A549 (cell line): ENCODE measurements at regions not wholly inside any gene's neighbourhood (a gene's known extent, or its start where the extent isn't known, plus 50 kb on each side); places are given as distances from the start of the nearest gene placed in this dataset.

ENCODE experiments used
- ATAC-seq, 2 experiments: fragments of 200-7000 bp in 1 of 2; fragments of >200 bp in 1 of 2; cut with Nextera tagmentation in 1 of 2; cut with Tn5 transposase in 1 of 2; 3 replicates each; pipeline versions ENCODE4 v1.8.0 to v1.9.1; 2018 to 2020; ENCODE audit warnings: mild to moderate bottlenecking in 1 of 2, moderate library complexity in 1 of 2
- CTCF ChIA-PET: fragments of 300-600 bp; sonication (Branson Sonifier 250); formaldehyde crosslinking; extraction: SDS; loops from one replicate; lab custom pipeline; 2021; ENCODE audit warnings: antibody characterized with exemption, inconsistent platforms; lab: Yijun Ruan, JAX
- POLR2A ChIA-PET: fragments of 350-600 bp; formaldehyde crosslinking; extraction: SDS; loops from one replicate; lab custom pipeline; 2021; ENCODE audit warnings: antibody characterized with exemption, inconsistent platforms; lab: Yijun Ruan, JAX
- DNase-seq, 2 experiments: peaks; one replicate each; pipeline versions ENCODE4 v3.0.0 to v3.0.0-alpha.2; 2011 to 2016; ENCODE audit warnings: low read depth in 1 of 2, low spot score in 1 of 2
- FAIRE-seq: peaks from 2 replicates; lab custom pipeline; 2011; peaks lifted over from hg19 to GRCh38; lab: Jason Lieb, UNC
- H3K27ac ChIP-seq, 2 experiments: fragments of >200 bp; sonication (Bioruptor Twin); formaldehyde crosslinking; 3 replicates each; pipeline ENCODE4 v1.5.1; 2016 to 2017
- H3K4me1 ChIP-seq: fragments of >200 bp; sonication (Bioruptor Twin); formaldehyde crosslinking; 3 replicates; pipeline ENCODE4 v1.6.1; 2016
- H3K4me2 ChIP-seq: fragments of >200 bp; sonication (Bioruptor Twin); formaldehyde crosslinking; 3 replicates; pipeline ENCODE4 v1.6.1; 2016
- H3K4me3 ChIP-seq: fragments of >200 bp; sonication (Bioruptor Twin); formaldehyde crosslinking; 3 replicates; pipeline ENCODE4 v1.5.1; 2016
- H3K9me3 ChIP-seq: fragments of >200 bp; sonication (Bioruptor Twin); formaldehyde crosslinking; 3 replicates; pipeline ENCODE4 v1.6.1; 2016
- CBX8 ChIP-seq: fragments of 200-600 bp; sonication (generic); IDR thresholded peaks from 2 replicates; pipeline ENCODE4 v1.6.1; 2016
- CHD4 ChIP-seq: fragments of 200-600 bp; sonication (generic); IDR thresholded peaks from 2 replicates; pipeline ENCODE4 v1.6.1; 2016; ENCODE audit warnings: antibody characterized with exemption, mild to moderate bottlenecking, borderline replicate concordance
- EHF ChIP-seq: fragments of 250-450 bp; sonication (Bioruptor Pico); IDR thresholded peaks from 2 replicates; pipeline ENCODE4 v1.5.0; 2020; ENCODE audit warnings: mild to moderate bottlenecking
- FOSL2 ChIP-seq, 2 experiments: fragments of 450-650 bp in 1 of 2; fragments of >200 bp in 1 of 2; sonication (Bioruptor Twin) in 1 of 2; formaldehyde crosslinking; IDR thresholded peaks; 2 replicates each; pipeline versions ENCODE4 v1.5.0 to v1.6.1; 2016 to 2020; ENCODE audit warnings: mild to moderate bottlenecking in 1 of 2, moderate library complexity in 1 of 2
- HDAC2 ChIP-seq: fragments of 200-600 bp; sonication (generic); IDR thresholded peaks from 2 replicates; pipeline ENCODE4 v1.6.1; 2016
- HEYL ChIP-seq: fragments of 250-450 bp; sonication (Bioruptor Pico); IDR thresholded peaks from 2 replicates; pipeline ENCODE4 v1.8.0; 2021; ENCODE audit warnings: mild to moderate bottlenecking, moderate library complexity
- HOXA7 ChIP-seq: fragments of 250-450 bp; sonication (Bioruptor Pico); IDR thresholded peaks from 2 replicates; pipeline ENCODE4 v1.5.0; 2020; ENCODE audit warnings: mild to moderate bottlenecking, moderate library complexity
- KDM1A ChIP-seq: fragments of 200-600 bp; sonication (generic); IDR thresholded peaks from 2 replicates; pipeline ENCODE4 v1.6.1; 2016; ENCODE audit warnings: low read depth, mild to moderate bottlenecking
- MAZ ChIP-seq: fragments of 150-350 bp; IDR thresholded peaks from 2 replicates; pipeline ENCODE4 v1.6.1; 2014; ENCODE audit warnings: antibody characterized with exemption, low read depth, low read length, borderline replicate concordance
- MYC ChIP-seq: IDR thresholded peaks from 2 replicates; pipeline ENCODE4 v1.6.1; 2012; ENCODE audit warnings: mild to moderate bottlenecking, inconsistent platforms, low read length, improper control_type of control experiment, borderline replicate concordance
- PHF8 ChIP-seq: fragments of 200-600 bp; sonication (generic); IDR thresholded peaks from 2 replicates; pipeline ENCODE4 v1.6.1; 2016; ENCODE audit warnings: low read depth, mild to moderate bottlenecking, antibody characterized with exemption, moderate library complexity, borderline replicate concordance
- POLR2A ChIP-seq: IDR thresholded peaks from 2 replicates; pipeline ENCODE4 v1.6.1; 2012; ENCODE audit warnings: mild to moderate bottlenecking, low read length
- POLR2AphosphoS2 ChIP-seq: conservative IDR thresholded peaks from 2 replicates; pipeline ENCODE4 v1.6.1; 2012; ENCODE audit warnings: low read length, improper control_type of control experiment, inconsistent platforms
- RAD21 ChIP-seq, 2 experiments: fragments of >200 bp in 1 of 2; sonication (Bioruptor Twin) in 1 of 2; formaldehyde crosslinking in 1 of 2; IDR thresholded peaks in 1 of 2; conservative IDR thresholded peaks in 1 of 2; 2 replicates in 1 of 2; 3 replicates in 1 of 2; pipeline ENCODE4 v1.6.1; 2012 to 2018; ENCODE audit warnings: inconsistent platforms in 1 of 2
- RCOR1 ChIP-seq: fragments of 150-350 bp; IDR thresholded peaks from 2 replicates; pipeline ENCODE4 v1.6.1; 2014; ENCODE audit warnings: antibody characterized with exemption, low read length, low read depth
- TFCP2L1 ChIP-seq: fragments of 250-450 bp; sonication (Bioruptor Pico); IDR thresholded peaks from 2 replicates; pipeline ENCODE4 v1.5.0; 2021; ENCODE audit warnings: mild to moderate bottlenecking
- TP53 ChIP-seq: fragments of 250-450 bp; sonication (Bioruptor Pico); IDR thresholded peaks from 2 replicates; pipeline ENCODE4 v1.5.0; 2021; ENCODE audit warnings: mild to moderate bottlenecking, moderate library complexity
- ZC3H11A ChIP-seq: fragments of 450-650 bp; IDR thresholded peaks from 2 replicates; pipeline ENCODE4 v1.6.1; 2014; ENCODE audit warnings: antibody characterized with exemption, mild to moderate bottlenecking
- ZNF302 ChIP-seq: fragments of 250-450 bp; sonication (Bioruptor Pico); IDR thresholded peaks from 2 replicates; pipeline ENCODE4 v1.9.0; 2021; ENCODE audit warnings: inconsistent platforms, mild to moderate bottlenecking, moderate library complexity
- ZSCAN20 ChIP-seq: fragments of 250-450 bp; sonication (Bioruptor Pico); IDR thresholded peaks from 2 replicates; pipeline ENCODE4 v1.8.0; 2022; ENCODE audit warnings: mild to moderate bottlenecking, moderate library complexity
- WGBS: methylation state at CpG from one replicate; pipeline ENCODE4 v1.1.6; 2017; ENCODE audit errors: missing lambda C conversion rate; 5-methylcytosine and 5-hydroxymethylcytosine counted together
- TF ChIP-seq, protein P1 (sequence below): fragments of >200 bp; sonication (Bioruptor Twin); formaldehyde crosslinking; IDR thresholded peaks from 2 replicates; pipeline ENCODE4 v1.6.1; 2016
- TF ChIP-seq, protein P2 (sequence below): fragments of >200 bp; sonication (Bioruptor Twin); formaldehyde crosslinking; IDR thresholded peaks from 3 replicates; pipeline ENCODE4 v1.6.1; 2016
- TF ChIP-seq, protein P3 (sequence below): fragments of 150-350 bp; IDR thresholded peaks from 2 replicates; pipeline ENCODE4 v1.6.1; 2014; ENCODE audit warnings: low read depth, mild to moderate bottlenecking, low read length
- TF ChIP-seq, protein P4 (sequence below): IDR thresholded peaks from 2 replicates; pipeline ENCODE4 v1.6.1; 2012
- TF ChIP-seq, protein P5 (sequence below): fragments of >200 bp; sonication (Bioruptor Twin); formaldehyde crosslinking; IDR thresholded peaks from 3 replicates; pipeline ENCODE4 v1.5.1; 2016

DNA sequence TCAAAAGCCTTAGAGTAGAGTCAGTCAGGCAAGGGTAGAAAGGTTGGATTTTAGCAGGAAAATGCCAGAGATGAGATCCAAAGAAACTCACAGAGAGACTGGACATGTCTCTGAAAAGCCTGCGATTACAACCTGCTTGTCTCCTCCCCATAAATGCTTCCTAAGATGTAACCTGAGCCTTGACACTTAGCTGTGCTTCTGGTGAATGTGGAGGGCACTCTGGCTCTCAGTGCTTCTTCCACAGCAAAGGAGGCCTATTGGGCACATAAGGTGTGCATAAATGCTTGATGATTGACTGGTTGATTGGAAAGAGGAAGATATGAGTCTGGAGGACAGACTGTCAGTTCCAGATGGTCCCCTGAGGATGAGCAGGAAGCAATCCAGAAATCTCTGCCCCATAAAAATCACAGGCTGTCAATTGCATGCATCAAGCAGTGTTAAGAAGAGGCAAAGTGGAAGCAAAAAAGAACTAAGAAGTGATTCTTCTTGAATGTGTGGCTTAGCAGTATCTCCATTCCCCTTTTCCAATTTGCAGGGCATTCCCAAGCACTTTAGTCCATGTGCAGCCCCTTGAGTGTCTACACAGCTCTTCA, 236.2 kb upstream of the RRP15 start:
- Histone ChIP-seq H3K9me3 (no peaks in the 10 kb centered on the region), H3K4me3 (no peak overlapping the region), H3K4me1 (no peaks in the 10 kb centered on the region), H3K4me2 (no peak overlapping the region), H3K27ac (no peak overlapping the region)
- no peak for ATAC-seq
- DNase-seq = no peak
- ChIA-PET CTCF (no interaction called here), POLR2A (no interaction called here)
- TF ChIP-seq POLR2A (no peak), HOXA7 (CRISPR knock-in tag) (no peak), RCOR1 (no peak), KDM1A (no peak), TFCP2L1 (no peak)
- TF ChIP-seq, protein P1, sequence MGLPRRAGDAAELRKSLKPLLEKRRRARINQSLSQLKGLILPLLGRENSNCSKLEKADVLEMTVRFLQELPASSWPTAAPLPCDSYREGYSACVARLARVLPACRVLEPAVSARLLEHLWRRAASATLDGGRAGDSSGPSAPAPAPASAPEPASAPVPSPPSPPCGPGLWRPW = no peak
- TF ChIP-seq, protein P2, sequence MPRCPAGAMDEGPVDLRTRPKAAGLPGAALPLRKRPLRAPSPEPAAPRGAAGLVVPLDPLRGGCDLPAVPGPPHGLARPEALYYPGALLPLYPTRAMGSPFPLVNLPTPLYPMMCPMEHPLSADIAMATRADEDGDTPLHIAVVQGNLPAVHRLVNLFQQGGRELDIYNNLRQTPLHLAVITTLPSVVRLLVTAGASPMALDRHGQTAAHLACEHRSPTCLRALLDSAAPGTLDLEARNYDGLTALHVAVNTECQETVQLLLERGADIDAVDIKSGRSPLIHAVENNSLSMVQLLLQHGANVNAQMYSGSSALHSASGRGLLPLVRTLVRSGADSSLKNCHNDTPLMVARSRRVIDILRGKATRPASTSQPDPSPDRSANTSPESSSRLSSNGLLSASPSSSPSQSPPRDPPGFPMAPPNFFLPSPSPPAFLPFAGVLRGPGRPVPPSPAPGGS = no peak
- no peak for FAIRE-seq
- WGBS = 13% methylated on average over 1 of the region's 1 CpG

DNA sequence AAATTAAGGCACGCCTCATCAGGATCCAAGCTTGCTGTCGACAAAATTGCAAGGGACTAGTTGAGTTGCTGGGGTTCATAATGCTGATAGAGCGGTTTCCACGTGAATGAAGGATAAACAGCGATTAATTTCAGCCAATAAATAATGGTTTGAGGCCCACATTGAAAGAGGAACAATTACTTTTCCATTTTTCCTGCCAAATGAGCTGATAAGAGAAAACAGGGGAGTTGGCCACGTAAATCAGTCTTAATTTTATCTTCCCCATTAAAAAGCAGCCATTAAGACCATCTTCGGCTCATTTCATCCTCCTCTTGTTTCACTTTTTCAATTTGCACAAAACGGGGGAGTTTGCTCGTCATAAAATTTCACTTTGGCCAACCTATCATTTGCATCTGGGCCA, 235.5 kb upstream of the RRP15 start:
- ChIA-PET CTCF (no interaction called here), POLR2A (no interaction called here)
- H3K9me3 ChIP-seq = no peaks in the 10 kb centered on the region
- DNase-seq (no peak), FAIRE-seq (no peak), ATAC-seq (no peak)
- whole genome bisulfite sequencing = 19% methylated on average over 9 of the region's 9 CpGs
- no peak for TF ChIP-seq KDM1A
- TF ChIP-seq, protein P3, sequence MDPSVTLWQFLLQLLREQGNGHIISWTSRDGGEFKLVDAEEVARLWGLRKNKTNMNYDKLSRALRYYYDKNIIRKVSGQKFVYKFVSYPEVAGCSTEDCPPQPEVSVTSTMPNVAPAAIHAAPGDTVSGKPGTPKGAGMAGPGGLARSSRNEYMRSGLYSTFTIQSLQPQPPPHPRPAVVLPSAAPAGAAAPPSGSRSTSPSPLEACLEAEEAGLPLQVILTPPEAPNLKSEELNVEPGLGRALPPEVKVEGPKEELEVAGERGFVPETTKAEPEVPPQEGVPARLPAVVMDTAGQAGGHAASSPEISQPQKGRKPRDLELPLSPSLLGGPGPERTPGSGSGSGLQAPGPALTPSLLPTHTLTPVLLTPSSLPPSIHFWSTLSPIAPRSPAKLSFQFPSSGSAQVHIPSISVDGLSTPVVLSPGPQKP = no peak
- H3K27ac ChIP-seq = no peak overlapping the region
- H3K4me3 ChIP-seq = no peak overlapping the region
- no peak overlapping the region for H3K4me2 ChIP-seq
- H3K4me1 ChIP-seq = no peaks in the 10 kb centered on the region

DNA sequence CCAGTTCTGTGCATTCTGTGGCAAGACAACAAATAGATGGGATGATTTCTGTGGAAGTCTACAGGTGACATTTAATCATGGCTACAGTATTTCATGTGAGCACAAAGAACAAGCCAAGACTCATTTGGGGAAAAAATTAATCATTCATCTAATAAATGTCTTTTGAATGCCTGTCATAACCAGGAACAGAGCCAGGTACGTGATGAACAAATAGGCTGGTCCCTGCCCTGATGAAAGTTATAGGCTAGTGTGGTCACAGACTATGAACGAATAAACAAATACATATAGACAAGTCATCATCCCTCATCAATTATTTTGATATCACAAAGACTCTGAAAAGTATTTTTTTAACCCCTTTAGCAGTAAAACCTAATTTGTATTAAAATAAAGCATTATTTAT, 226.4 kb upstream of the RRP15 start:
- 4% methylated on average over 2 of the region's 2 CpGs for WGBS
- H3K4me3 ChIP-seq = no peak overlapping the region
- FAIRE-seq (no peak), DNase-seq (no peak), ATAC-seq (no peak)
- no peaks in the 10 kb centered on the region for H3K4me1 ChIP-seq
- POLR2A ChIA-PET = no interaction called here
- TF ChIP-seq ZC3H11A (no peak), RAD21 (conservative IDR thresholded peaks at IDR 0.05 in 1 of 2, IDR thresholded peaks at IDR 0.05 in 1 of 2) (no peak), PHF8 (no peak)
- H3K4me2 ChIP-seq = no peak overlapping the region
- H3K27ac ChIP-seq = no peak overlapping the region
- no peaks in the 10 kb centered on the region for H3K9me3 ChIP-seq
- CTCF ChIA-PET = no interaction called here

DNA sequence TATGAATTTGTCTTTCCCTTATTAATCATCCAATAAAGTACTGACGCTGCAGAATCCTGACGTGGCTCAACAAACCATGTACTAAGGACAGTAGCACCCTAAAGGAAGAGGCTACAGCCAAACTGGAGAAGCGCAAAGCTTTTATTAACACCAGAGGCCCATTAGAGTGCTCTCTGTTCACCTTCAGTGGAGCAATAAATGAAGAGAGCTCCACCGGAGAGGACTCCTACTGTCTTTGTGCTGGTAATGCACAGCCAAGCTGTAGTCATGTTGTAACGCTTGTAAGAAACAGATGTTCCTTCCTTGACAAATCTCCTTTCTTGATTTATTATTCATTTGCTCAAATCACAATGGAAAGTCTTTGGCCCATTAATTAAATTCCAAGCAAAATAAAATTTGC, 220.7 kb upstream of the RRP15 start:
- FAIRE-seq = no peak
- ChIA-PET CTCF (no interaction called here), POLR2A (no interaction called here)
- H3K9me3 ChIP-seq = no peaks in the 10 kb centered on the region
- no peaks in the 10 kb centered on the region for H3K4me1 ChIP-seq
- H3K4me2 ChIP-seq = no peak overlapping the region
- no peak for DNase-seq
- H3K27ac ChIP-seq = no peak overlapping the region
- 48% methylated on average over 5 of the region's 5 CpGs for WGBS
- no peak for ATAC-seq
- H3K4me3 ChIP-seq = no peak overlapping the region
- TF ChIP-seq MYC (no peak), EHF (CRISPR knock-in tag) (no peak), HDAC2 (no peak), CBX8 (no peak), RAD21 (conservative IDR thresholded peaks at IDR 0.05 in 1 of 2, IDR thresholded peaks at IDR 0.05 in 1 of 2) (no peak), FOSL2 (IDR thresholded peaks at IDR 0.05) (no peak), FOSL2 (CRISPR knock-in tag; IDR thresholded peaks at IDR 0.05) (no peak), TP53 (CRISPR knock-in tag) (no peak), ZNF302 (CRISPR knock-in tag) (no peak), RCOR1 (no peak), POLR2AphosphoS2 (no peak), HEYL (CRISPR knock-in tag) (no peak), CHD4 (no peak), POLR2A (no peak), ZSCAN20 (no peak), MAZ (no peak)
- TF ChIP-seq, protein P2 = no peak
- TF ChIP-seq, protein P4, sequence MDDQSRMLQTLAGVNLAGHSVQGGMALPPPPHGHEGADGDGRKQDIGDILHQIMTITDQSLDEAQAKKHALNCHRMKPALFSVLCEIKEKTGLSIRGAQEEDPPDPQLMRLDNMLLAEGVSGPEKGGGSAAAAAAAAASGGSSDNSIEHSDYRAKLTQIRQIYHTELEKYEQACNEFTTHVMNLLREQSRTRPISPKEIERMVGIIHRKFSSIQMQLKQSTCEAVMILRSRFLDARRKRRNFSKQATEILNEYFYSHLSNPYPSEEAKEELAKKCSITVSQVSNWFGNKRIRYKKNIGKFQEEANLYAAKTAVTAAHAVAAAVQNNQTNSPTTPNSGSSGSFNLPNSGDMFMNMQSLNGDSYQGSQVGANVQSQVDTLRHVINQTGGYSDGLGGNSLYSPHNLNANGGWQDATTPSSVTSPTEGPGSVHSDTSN = no peak
- TF ChIP-seq, protein P5, sequence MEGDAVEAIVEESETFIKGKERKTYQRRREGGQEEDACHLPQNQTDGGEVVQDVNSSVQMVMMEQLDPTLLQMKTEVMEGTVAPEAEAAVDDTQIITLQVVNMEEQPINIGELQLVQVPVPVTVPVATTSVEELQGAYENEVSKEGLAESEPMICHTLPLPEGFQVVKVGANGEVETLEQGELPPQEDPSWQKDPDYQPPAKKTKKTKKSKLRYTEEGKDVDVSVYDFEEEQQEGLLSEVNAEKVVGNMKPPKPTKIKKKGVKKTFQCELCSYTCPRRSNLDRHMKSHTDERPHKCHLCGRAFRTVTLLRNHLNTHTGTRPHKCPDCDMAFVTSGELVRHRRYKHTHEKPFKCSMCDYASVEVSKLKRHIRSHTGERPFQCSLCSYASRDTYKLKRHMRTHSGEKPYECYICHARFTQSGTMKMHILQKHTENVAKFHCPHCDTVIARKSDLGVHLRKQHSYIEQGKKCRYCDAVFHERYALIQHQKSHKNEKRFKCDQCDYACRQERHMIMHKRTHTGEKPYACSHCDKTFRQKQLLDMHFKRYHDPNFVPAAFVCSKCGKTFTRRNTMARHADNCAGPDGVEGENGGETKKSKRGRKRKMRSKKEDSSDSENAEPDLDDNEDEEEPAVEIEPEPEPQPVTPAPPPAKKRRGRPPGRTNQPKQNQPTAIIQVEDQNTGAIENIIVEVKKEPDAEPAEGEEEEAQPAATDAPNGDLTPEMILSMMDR = no peak
